Adrenal gland (tissue), 5 donors: ENCODE measurements at regions not wholly inside any gene's neighbourhood (a gene's known extent, or its start where the extent isn't known, plus 50 kb on each side); places are given as distances from the start of the nearest gene placed in this dataset.

Experiments
- POLR2A ChIP-seq, 2 donors: fragments of 450-650 bp; IDR thresholded peaks; one replicate each; pipeline ENCODE4 v1.6.1; 2017; ENCODE audit warnings: antibody characterized with exemption in 2 of 2, mild to moderate bottlenecking in 2 of 2, moderate library complexity in 1 of 2
- TF ChIP-seq, protein P1 (sequence below), 6 experiments: fragments of 450-650 bp in 4 of 6; fragments of 200-600 bp in 2 of 6; sonication (generic) in 1 of 6; IDR thresholded peaks; 1 replicate in 5 of 6; 2 replicates in 1 of 6; pipeline versions ENCODE4 v1.5.1 to v1.8.0; 2016 to 2021; ENCODE audit warnings: antibody characterized with exemption in 6 of 6, mild to moderate bottlenecking in 2 of 6, moderate library complexity in 1 of 6
- donor health status: DM: no; HTN: no; CAD: no.

DNA sequence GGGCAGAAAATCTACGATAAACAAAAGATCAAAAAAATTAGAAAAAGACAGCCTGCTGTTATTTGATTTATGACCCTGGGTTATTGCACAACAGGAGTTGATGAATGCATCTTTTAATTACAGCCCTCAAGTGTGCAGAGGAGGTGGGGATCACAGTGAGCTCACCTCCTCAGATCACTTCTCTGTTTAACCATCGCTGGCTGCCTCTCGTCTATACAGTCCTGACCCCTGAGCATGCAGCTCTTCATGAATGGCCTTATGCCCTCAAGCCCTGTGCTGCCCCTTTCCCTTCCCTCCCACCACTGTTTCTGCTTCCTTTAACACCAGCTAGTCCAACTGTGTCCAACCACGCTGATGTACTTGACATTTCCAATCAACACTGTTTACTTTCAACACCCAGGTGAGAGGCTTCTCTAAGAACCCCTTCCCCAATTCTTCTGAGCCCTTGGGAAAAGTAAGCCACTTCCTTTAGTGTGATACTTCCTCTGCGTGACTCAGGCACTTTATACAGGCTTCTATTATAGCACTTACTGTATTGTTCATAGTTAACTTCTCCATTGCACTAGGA lies 60.6 kb upstream of the RIPOR2 start:
- TF ChIP-seq, protein P1, sequence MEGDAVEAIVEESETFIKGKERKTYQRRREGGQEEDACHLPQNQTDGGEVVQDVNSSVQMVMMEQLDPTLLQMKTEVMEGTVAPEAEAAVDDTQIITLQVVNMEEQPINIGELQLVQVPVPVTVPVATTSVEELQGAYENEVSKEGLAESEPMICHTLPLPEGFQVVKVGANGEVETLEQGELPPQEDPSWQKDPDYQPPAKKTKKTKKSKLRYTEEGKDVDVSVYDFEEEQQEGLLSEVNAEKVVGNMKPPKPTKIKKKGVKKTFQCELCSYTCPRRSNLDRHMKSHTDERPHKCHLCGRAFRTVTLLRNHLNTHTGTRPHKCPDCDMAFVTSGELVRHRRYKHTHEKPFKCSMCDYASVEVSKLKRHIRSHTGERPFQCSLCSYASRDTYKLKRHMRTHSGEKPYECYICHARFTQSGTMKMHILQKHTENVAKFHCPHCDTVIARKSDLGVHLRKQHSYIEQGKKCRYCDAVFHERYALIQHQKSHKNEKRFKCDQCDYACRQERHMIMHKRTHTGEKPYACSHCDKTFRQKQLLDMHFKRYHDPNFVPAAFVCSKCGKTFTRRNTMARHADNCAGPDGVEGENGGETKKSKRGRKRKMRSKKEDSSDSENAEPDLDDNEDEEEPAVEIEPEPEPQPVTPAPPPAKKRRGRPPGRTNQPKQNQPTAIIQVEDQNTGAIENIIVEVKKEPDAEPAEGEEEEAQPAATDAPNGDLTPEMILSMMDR (IDR thresholded peaks at IDR 0.05) = no peak
- no peak for TF ChIP-seq POLR2A (IDR thresholded peaks at IDR 0.05)
